ENCODE measurements at regions not wholly inside any gene's neighbourhood (a gene's known extent, or its start where the extent isn't known, plus 50 kb on each side); places are given as distances from the start of the nearest gene placed in this dataset.

GRCh38 chr2:128838244-128838643 lies 519.6 kb upstream of the HS6ST1 start:
- Histone ChIP-seq H3K4me2 (ENCODE audit: insufficient read depth, low read length) (no peak overlapping the region), H3K79me2 (ENCODE audit: insufficient read depth, low read length) (no peaks in the 10 kb centered on the region), H3K36me3 (ENCODE audit: insufficient read depth, low read length) (no peaks in the 10 kb centered on the region), H3K4me1 (ENCODE audit: insufficient read depth, low read length) (no peaks in the 10 kb centered on the region), H4K20me1 (ENCODE audit: insufficient read depth, low read length) (no peaks in the 10 kb centered on the region), H3K9me3 (ENCODE audit: low read depth, low read length) (no peaks in the 10 kb centered on the region), H3K27ac (ENCODE audit: low read depth, low read length) (no peak overlapping the region), H3K27me3 (ENCODE audit: insufficient read depth, low read length) (no peaks in the 10 kb centered on the region), H3K4me3 (ENCODE audit: insufficient read depth, low read length) (no peak overlapping the region), H2AFZ (ENCODE audit: low read length) (no peak overlapping the region)
- no peak for TF ChIP-seq CTCF (IDR thresholded peaks at IDR 0.05; ENCODE audit: extremely low read depth, low read depth, low read length)
- DNase-seq (ENCODE audit: insufficient read length, low spot score, missing footprints): no peak

GRCh38 chr2:128841803-128842202 lies 523.1 kb upstream of the HS6ST1 start:
- Histone ChIP-seq H2AFZ (ENCODE audit: low read length) (no peak overlapping the region), H3K9me3 (ENCODE audit: low read depth, low read length) (no peaks in the 10 kb centered on the region)
- no peak for TF ChIP-seq CTCF (IDR thresholded peaks at IDR 0.05; ENCODE audit: extremely low read depth, low read depth, low read length)

GRCh38 chr2:128867311-128867710 lies 548.6 kb upstream of the HS6ST1 start:
- no peak for TF ChIP-seq CTCF (IDR thresholded peaks at IDR 0.05; ENCODE audit: extremely low read depth, low read depth, low read length)
- no peak for DNase-seq (ENCODE audit: insufficient read length, low spot score, missing footprints)
- H3K27me3 ChIP-seq (ENCODE audit: insufficient read depth, low read length): no peaks in the 10 kb centered on the region
- no peaks in the 10 kb centered on the region for H3K4me1 ChIP-seq (ENCODE audit: insufficient read depth, low read length)
- H3K4me2 ChIP-seq (ENCODE audit: insufficient read depth, low read length): no peak overlapping the region
- H2AFZ ChIP-seq (ENCODE audit: low read length): no peak overlapping the region
- no peaks in the 10 kb centered on the region for H3K9me3 ChIP-seq (ENCODE audit: low read depth, low read length)
- no peaks in the 10 kb centered on the region for H4K20me1 ChIP-seq (ENCODE audit: insufficient read depth, low read length)
- no peaks in the 10 kb centered on the region for H3K36me3 ChIP-seq (ENCODE audit: insufficient read depth, low read length)
- no peaks in the 10 kb centered on the region for H3K79me2 ChIP-seq (ENCODE audit: insufficient read depth, low read length)
- H3K27ac ChIP-seq (ENCODE audit: low read depth, low read length): no peak overlapping the region
- H3K4me3 ChIP-seq (ENCODE audit: insufficient read depth, low read length): no peak overlapping the region

More at GRCh38 chr2:128841803-128842202, 523.1 kb upstream of the HS6ST1 start:
- H3K4me2 ChIP-seq (ENCODE audit: insufficient read depth, low read length): no peak overlapping the region
- H3K79me2 ChIP-seq (ENCODE audit: insufficient read depth, low read length): no peaks in the 10 kb centered on the region
- DNase-seq (ENCODE audit: insufficient read length, low spot score, missing footprints): no peak
- no peaks in the 10 kb centered on the region for H3K27me3 ChIP-seq (ENCODE audit: insufficient read depth, low read length)
- H3K4me3 ChIP-seq (ENCODE audit: insufficient read depth, low read length): no peak overlapping the region
- no peaks in the 10 kb centered on the region for H3K4me1 ChIP-seq (ENCODE audit: insufficient read depth, low read length)
- no peaks in the 10 kb centered on the region for H3K36me3 ChIP-seq (ENCODE audit: insufficient read depth, low read length)
- no peak overlapping the region for H3K27ac ChIP-seq (ENCODE audit: low read depth, low read length)
- H4K20me1 ChIP-seq (ENCODE audit: insufficient read depth, low read length): no peaks in the 10 kb centered on the region

GRCh38 chr2:128867936-128868636 lies 549.4 kb upstream of the HS6ST1 start:
- Histone ChIP-seq H3K27me3 (ENCODE audit: insufficient read depth, low read length) (no peaks in the 10 kb centered on the region), H4K20me1 (ENCODE audit: insufficient read depth, low read length) (no peaks in the 10 kb centered on the region), H3K4me1 (ENCODE audit: insufficient read depth, low read length) (no peaks in the 10 kb centered on the region), H3K4me2 (ENCODE audit: insufficient read depth, low read length) (no peak overlapping the region), H3K9me3 (ENCODE audit: low read depth, low read length) (no peaks in the 10 kb centered on the region), H3K27ac (ENCODE audit: low read depth, low read length) (no peak overlapping the region), H3K36me3 (ENCODE audit: insufficient read depth, low read length) (no peaks in the 10 kb centered on the region), H2AFZ (ENCODE audit: low read length) (no peak overlapping the region), H3K79me2 (ENCODE audit: insufficient read depth, low read length) (no peaks in the 10 kb centered on the region), H3K4me3 (ENCODE audit: insufficient read depth, low read length) (no peak overlapping the region)
- no peak for DNase-seq (ENCODE audit: insufficient read length, low spot score, missing footprints)
- TF ChIP-seq CTCF (IDR thresholded peaks at IDR 0.05; ENCODE audit: extremely low read depth, low read depth, low read length): no peak
